Spleen (tissue), 7 donors: ENCODE measurements at regions not wholly inside any gene's neighbourhood (a gene's known extent, or its start where the extent isn't known, plus 50 kb on each side); places are given as distances from the start of the nearest gene placed in this dataset.

Experiments used
- POLR2A ChIP-seq, 3 donors: fragments of 450-650 bp; IDR thresholded peaks; one replicate each; pipeline ENCODE4 v1.5.1; 2017; ENCODE audit warnings: antibody characterized with exemption in 3 of 3, mild to moderate bottlenecking in 1 of 3
- POLR2AphosphoS5 ChIP-seq, 3 donors: sonication (generic); formaldehyde crosslinking; IDR thresholded peaks; one replicate each; pipeline ENCODE4 v1.5.1; 2017; ENCODE audit warnings: antibody characterized with exemption in 3 of 3
- TF ChIP-seq, protein P1 (sequence below), 11 experiments: fragments of 200-600 bp in 7 of 11; fragments of 450-650 bp in 4 of 11; sonication (generic) in 4 of 11; IDR thresholded peaks in 8 of 11; conservative IDR thresholded peaks in 3 of 11; 1 replicate in 7 of 11; 2 replicates in 4 of 11; pipeline versions ENCODE4 v1.4.0 to v1.8.0; 2016 to 2021; ENCODE audit warnings: antibody characterized with exemption in 11 of 11, inconsistent platforms in 4 of 11, mild to moderate bottlenecking in 1 of 11
- donor health status: DM: no; HTN: no; CAD: no; lungs with moderate emphysema.
- donor health status: DM: no; HTN: no; CAD: no.
- donor health status: DM: no; HTN: no; CAD: no.

DNA sequence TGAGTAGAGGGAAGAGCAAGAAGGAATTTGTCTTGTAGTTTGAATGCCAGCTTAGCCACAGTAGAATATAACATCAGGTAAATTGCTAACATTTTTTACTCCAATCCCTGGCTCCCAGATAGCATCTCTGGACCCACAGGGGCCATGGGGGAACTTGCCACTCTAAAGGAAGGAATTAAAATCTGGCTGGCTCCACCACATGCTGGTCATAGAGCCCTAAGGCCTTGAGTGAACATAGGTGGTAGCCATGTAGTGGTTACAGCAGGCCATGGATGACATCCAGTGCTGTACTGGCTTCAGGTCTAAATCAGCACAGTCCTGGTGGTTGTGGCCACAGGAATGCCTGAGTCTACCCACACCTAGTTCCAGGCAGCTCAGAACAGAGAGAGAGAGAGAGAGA, 109.9 kb upstream of the RGMB start:
- TF ChIP-seq, protein P1, sequence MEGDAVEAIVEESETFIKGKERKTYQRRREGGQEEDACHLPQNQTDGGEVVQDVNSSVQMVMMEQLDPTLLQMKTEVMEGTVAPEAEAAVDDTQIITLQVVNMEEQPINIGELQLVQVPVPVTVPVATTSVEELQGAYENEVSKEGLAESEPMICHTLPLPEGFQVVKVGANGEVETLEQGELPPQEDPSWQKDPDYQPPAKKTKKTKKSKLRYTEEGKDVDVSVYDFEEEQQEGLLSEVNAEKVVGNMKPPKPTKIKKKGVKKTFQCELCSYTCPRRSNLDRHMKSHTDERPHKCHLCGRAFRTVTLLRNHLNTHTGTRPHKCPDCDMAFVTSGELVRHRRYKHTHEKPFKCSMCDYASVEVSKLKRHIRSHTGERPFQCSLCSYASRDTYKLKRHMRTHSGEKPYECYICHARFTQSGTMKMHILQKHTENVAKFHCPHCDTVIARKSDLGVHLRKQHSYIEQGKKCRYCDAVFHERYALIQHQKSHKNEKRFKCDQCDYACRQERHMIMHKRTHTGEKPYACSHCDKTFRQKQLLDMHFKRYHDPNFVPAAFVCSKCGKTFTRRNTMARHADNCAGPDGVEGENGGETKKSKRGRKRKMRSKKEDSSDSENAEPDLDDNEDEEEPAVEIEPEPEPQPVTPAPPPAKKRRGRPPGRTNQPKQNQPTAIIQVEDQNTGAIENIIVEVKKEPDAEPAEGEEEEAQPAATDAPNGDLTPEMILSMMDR (IDR thresholded peaks at IDR 0.05 in 8 of 11, conservative IDR thresholded peaks at IDR 0.05 in 3 of 11), result no peak
- TF ChIP-seq POLR2A (IDR thresholded peaks at IDR 0.05) (no peak), POLR2AphosphoS5 (IDR thresholded peaks at IDR 0.05) (no peak)
